GM12873 (cell line): ENCODE measurements at regions not wholly inside any gene's neighbourhood (a gene's known extent, or its start where the extent isn't known, plus 50 kb on each side); places are given as distances from the start of the nearest gene placed in this dataset.

Source experiments
- TF ChIP-seq, protein P1 (sequence below): IDR thresholded peaks from 2 replicates; pipeline ENCODE4 v1.5.1; 2012; ENCODE audit warnings: low read depth, mild to moderate bottlenecking, moderate library complexity, low read length, control low read depth; ENCODE audit not compliant: insufficient read depth; ENCODE audit errors: missing control alignments

DNA sequence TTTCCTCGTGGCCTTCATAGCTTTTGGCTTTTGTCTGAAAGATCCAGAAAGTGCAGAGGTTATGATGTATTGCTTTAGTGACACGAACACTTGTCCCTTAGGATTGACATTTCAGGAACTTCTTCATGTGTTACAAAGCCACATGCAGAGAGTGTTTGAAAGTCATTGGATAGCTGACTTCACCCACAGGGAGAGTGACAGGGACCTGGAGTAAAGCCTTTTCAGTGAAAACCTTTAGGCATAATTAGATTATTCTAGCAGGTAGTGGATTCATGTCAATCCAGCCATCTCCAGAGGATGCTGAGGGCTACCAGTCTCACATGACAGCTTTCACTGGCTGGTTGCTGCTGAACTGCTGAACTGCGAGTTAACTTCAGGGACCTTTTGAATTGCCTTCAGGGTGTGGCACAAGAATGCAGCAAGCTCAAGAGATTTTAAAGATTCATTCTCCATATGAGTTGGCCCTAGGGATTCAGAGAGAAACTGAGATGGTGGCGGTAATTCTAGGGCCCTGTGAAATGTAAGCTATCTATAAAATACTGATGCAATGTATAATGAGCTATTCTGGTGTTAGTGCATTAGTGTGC lies 267.0 kb upstream of the GOLIM4 start:
- TF ChIP-seq, protein P1, sequence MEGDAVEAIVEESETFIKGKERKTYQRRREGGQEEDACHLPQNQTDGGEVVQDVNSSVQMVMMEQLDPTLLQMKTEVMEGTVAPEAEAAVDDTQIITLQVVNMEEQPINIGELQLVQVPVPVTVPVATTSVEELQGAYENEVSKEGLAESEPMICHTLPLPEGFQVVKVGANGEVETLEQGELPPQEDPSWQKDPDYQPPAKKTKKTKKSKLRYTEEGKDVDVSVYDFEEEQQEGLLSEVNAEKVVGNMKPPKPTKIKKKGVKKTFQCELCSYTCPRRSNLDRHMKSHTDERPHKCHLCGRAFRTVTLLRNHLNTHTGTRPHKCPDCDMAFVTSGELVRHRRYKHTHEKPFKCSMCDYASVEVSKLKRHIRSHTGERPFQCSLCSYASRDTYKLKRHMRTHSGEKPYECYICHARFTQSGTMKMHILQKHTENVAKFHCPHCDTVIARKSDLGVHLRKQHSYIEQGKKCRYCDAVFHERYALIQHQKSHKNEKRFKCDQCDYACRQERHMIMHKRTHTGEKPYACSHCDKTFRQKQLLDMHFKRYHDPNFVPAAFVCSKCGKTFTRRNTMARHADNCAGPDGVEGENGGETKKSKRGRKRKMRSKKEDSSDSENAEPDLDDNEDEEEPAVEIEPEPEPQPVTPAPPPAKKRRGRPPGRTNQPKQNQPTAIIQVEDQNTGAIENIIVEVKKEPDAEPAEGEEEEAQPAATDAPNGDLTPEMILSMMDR = no peak

DNA sequence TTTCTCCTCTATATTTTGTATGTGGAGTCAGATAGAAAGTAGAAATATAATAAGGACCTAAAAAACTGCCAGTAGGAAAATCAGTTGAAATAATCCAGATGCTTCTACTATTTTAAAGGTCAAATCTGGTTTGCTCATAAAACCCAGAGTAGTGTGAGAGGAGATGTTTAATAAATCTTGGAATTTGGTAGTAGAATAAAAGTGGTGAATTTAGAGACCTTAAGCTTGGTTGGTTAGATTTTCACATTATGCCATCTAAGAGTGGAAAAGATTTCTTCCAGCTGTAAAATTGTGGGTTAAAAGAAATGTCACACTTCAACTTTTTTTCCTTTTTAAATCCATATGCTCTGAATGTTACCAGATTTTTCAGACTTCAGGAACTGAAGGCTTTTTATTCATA lies 266.4 kb upstream of the GOLIM4 start:
- TF ChIP-seq, protein P1 = no peak

DNA sequence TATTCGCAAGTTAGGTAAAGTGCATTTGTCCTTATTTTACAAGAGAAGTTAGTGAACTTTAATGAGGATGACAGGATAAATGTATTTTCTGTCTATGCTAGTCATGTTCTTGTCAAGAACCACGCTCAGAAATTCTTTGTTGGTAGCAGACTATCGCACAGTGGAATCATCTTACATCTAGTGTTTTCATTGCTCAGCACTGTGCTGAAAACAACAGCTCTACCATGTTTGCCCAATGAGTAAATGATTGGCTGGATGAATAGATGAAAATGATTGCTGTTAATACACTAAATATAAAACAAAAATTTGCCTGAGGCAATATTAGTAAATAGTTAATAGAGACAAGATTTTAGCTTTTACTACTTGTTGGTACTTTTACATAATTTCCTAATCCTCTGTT lies 265.3 kb upstream of the GOLIM4 start:
- TF ChIP-seq, protein P1 = no peak

DNA sequence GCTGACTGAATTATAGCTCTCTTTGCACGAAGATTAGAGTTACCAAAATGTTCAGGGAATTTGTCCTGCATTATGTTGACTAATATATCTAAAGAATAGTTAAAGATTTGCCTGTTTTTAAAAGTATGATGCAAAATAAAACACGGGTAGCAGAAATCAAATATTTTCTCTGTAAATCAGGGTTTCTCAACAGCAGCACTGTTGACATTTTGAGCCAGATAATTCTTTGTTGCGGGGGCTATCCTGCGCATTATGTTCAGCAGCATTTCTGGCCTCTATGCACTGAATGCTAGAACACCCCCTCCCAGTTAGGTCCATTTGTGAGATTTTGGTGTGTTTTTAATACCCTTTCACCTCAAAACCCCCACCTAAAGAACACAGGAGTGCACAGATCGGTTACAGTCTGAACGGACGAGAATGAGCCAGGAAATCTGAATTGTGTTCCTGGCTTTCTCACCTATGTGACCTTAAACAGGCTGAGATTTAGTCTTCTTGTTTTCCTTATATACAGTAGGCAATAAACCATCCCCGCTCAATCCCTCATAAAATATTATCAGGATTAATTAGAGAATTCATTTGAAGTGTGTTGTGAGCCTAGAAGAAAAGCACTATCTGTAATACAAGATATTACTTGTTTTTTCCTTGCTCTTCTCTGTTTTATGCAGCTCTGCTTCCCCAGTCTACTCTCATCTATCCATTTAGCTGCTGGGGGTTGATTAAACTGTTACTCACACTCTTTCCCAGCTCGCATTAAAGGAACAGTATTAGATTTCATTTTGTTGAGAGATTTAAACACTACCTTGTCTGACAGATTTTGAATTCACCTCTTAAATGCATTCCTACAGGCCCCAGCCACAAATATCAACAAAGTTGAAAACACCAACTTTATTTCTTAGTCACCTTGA lies 247.5 kb upstream of the GOLIM4 start:
- TF ChIP-seq, protein P1 = no peak

DNA sequence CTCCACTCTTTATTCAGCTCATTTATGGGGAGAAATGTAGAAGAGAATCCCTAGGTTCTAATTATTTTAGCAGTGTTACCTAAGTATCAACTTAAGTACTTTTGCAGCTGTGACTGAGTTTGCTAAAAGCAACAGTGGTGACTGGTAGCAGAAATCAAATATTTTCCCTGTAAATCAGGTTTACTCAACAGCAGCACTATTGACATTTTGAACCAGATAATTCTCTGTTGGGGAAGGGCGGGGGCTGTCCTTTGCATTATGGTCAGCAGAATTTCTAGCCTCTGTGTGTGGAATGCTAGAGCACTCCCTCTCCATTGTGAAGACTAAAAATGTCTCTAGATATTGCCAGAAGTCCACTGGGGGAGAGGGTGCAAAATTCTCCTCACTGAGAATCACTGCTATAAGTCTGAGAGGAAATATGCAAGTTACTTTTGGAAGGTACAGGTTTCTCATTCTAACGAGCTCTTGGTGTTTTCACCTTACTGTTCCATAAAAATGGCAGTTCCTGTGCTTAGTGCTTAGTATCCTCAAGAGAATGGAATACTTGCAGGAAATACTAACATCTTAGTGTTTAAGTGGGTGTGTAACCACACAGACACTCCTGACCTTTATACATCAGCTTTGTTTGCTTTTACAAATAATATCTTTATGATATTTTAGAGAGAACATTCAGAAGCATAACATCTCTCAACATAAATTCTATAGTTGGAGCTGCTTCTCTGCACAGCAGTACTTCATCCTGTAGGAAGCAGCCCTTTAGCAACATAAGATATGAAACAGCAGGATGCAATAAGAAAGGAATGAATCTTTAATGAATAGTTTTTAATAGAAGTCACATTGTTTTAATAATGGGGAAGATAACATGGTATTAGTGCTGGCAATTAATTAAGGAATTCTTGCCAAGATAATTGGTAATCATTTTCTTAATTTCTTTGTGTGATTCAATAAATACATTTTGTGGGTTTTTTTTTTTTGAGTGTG lies 246.5 kb upstream of the GOLIM4 start:
- TF ChIP-seq, protein P1 = no peak

DNA sequence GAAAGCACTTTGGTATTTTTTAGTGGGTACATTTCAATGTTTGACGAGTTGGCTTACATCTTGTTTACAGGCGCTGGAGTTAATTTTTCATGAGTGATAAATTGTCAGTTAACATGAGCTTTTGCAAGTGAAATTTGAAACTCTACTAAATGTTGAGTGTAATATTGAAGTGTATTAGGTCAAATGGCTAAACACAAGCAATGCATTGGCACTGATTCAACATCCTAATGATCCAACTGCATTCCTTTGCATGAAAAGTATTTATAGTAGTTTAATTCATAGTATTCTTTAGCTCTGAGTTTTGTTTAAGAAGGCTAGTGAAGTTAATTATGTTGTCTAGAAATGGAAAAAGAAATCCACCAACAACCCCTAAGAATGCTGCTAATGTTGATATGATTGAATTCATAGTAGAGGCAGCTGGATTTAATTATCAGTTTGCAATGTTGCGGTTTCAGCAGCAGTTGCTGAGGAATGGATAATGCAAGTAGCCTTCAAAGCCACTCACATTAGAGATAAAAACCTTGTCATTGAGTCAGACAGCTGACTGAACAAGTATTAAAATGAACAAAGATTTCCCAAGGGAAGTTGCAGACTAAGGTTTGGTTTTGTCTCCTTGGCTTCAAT lies 245.6 kb upstream of the GOLIM4 start:
- TF ChIP-seq, protein P1 = no peak
